Activated CD4-positive, alpha-beta T cell treated with anti-CD3 and anti-CD28 coated beads, Interleukin-2, Interleukin-6, amounts not matched to agents 100 ng/mL and 50 ng/mL, durations not matched to agents 16 hours and 8 hours (primary cell): ENCODE measurements at regions not wholly inside any gene's neighbourhood (a gene's known extent, or its start where the extent isn't known, plus 50 kb on each side); places are given as distances from the start of the nearest gene placed in this dataset.
"Not testable (repeated sequence)": the region's sequence is repeated elsewhere in the genome, so short reads cannot be mapped to it uniquely, and the experiment has no call there.

Experiments used
- DNase-seq: peaks from one replicate; pipeline ENCODE4 v3.0.0-alpha.2; 2020

- DNase-seq: not testable (repeated sequence)
Observed at GRCh38 chr3:75611724-75612460, 52.2 kb upstream of the FRG2C start.
